ENCODE measurements at regions not wholly inside any gene's neighbourhood (a gene's known extent, or its start where the extent isn't known, plus 50 kb on each side); places are given as distances from the start of the nearest gene placed in this dataset.

DNA sequence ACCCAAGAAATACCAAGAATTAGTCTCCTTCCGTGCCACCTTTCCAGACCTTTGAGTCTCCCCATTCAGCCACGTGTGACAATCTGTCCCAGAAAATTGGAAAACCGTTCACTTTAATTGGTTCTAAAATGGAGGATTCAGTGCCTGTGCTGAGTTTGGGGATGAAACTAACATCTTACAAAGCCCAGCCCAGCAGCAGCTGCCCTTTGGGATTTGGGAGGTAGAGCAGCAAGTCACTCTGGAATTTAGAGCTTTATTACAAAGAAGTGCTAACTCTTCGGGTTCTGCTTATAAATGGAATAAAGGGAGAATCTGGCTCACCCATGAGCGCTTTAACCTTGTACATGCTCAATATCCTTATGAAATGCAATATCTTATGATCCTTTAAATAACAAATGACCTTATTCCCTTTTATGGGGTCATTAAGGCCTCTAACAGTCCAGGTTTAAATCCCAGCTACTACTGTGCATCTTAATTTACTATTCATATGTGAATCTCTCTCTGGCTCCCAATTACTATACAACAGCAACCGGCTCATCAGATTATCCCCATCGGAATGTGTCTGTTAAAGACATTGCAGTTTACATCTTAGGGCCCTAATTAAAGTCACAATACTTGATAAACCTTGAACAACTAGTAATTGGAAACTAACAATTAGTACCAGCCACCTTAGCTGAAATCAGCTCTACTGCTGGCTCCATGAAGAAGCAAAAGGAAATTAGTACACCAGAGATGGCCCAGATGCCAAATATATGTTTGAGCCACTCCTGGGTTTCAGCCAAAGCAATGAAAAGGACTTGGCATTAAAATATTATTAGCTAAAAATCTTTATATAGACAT, 271.8 kb upstream of the SMARCA2 start:
- Histone ChIP-seq H3K4me2 (ENCODE audit: low read length) (no peak overlapping the region), H3K27ac (ENCODE audit: low read length) (no peak overlapping the region), H3K9me2 (ENCODE audit: insufficient read depth, low read length) (no peaks in the 10 kb centered on the region), H3K27me3 (ENCODE audit: insufficient read depth, low read depth, low read length) (no peaks in the 10 kb centered on the region), H3K9me3 (ENCODE audit: low read length) (no peaks in the 10 kb centered on the region), H3K36me3 (ENCODE audit: insufficient read depth, low read length) (no peaks in the 10 kb centered on the region), H3K79me2 (replicated peaks; ENCODE audit: insufficient read depth, low read length) (no peaks in the 10 kb centered on the region), H3K4me3 (ENCODE audit: low read length) (no peak overlapping the region), H2AFZ (ENCODE audit: low read depth, low read length) (no peak overlapping the region), H3K9ac (ENCODE audit: low read length) (no peak overlapping the region), H3F3A (ENCODE audit: insufficient read depth, low read length, poor library complexity, severe bottlenecking) (no peaks in the 10 kb centered on the region), H4K20me1 (ENCODE audit: insufficient read depth) (no peaks in the 10 kb centered on the region)
- TF ChIP-seq EZH2 (IDR thresholded peaks at IDR 0.05; ENCODE audit: borderline replicate concordance, insufficient read depth, low read length, poor library complexity, severe bottlenecking) (no peak), MXI1 (conservative IDR thresholded peaks at IDR 0.05; ENCODE audit: poor library complexity, severe bottlenecking) (no peak), CTCF (IDR thresholded peaks at IDR 0.05; ENCODE audit: poor library complexity, severe bottlenecking) (no peak), SMC3 (conservative IDR thresholded peaks at IDR 0.05; ENCODE audit: poor library complexity) (no peak), EP300 (conservative IDR thresholded peaks at IDR 0.05; ENCODE audit: poor library complexity, severe bottlenecking) (no peak)
- TF ChIP-seq, protein P1, sequence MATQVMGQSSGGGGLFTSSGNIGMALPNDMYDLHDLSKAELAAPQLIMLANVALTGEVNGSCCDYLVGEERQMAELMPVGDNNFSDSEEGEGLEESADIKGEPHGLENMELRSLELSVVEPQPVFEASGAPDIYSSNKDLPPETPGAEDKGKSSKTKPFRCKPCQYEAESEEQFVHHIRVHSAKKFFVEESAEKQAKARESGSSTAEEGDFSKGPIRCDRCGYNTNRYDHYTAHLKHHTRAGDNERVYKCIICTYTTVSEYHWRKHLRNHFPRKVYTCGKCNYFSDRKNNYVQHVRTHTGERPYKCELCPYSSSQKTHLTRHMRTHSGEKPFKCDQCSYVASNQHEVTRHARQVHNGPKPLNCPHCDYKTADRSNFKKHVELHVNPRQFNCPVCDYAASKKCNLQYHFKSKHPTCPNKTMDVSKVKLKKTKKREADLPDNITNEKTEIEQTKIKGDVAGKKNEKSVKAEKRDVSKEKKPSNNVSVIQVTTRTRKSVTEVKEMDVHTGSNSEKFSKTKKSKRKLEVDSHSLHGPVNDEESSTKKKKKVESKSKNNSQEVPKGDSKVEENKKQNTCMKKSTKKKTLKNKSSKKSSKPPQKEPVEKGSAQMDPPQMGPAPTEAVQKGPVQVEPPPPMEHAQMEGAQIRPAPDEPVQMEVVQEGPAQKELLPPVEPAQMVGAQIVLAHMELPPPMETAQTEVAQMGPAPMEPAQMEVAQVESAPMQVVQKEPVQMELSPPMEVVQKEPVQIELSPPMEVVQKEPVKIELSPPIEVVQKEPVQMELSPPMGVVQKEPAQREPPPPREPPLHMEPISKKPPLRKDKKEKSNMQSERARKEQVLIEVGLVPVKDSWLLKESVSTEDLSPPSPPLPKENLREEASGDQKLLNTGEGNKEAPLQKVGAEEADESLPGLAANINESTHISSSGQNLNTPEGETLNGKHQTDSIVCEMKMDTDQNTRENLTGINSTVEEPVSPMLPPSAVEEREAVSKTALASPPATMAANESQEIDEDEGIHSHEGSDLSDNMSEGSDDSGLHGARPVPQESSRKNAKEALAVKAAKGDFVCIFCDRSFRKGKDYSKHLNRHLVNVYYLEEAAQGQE (IDR thresholded peaks at IDR 0.05; ENCODE audit: borderline replicate concordance) = no peak

DNA sequence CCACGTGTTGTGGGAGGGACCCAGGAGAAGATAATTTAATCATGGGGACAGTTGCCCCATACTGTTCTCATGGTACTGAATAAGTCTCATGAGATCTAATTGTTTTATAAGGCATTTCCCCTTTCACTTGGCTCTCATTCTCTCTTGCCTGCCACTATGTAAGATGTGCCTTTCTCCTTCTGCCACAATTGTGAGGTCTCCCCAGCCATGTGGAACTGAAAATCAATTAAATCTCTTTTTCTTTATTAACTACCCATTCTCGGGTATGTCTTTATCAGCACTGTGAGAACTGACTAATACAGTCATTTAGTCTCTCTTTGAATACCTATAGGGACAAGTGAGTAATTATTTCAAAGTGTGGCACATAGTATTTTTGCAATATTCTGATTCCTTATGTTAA, 269.2 kb upstream of the SMARCA2 start:
- H3K27ac ChIP-seq (ENCODE audit: low read length) = no peak overlapping the region
- H3K27me3 ChIP-seq (ENCODE audit: insufficient read depth, low read depth, low read length) = no peaks in the 10 kb centered on the region
- no peaks in the 10 kb centered on the region for H3K9me2 ChIP-seq (ENCODE audit: insufficient read depth, low read length)
- TF ChIP-seq RAD21 (conservative IDR thresholded peaks at IDR 0.05) = no peak
- TF ChIP-seq POLR2AphosphoS5 (IDR thresholded peaks at IDR 0.05) = no peak
- no peak for TF ChIP-seq EP300 (conservative IDR thresholded peaks at IDR 0.05; ENCODE audit: poor library complexity, severe bottlenecking)
- TF ChIP-seq SMC3 (conservative IDR thresholded peaks at IDR 0.05; ENCODE audit: poor library complexity) = no peak
- TF ChIP-seq, protein P1 (IDR thresholded peaks at IDR 0.05; ENCODE audit: borderline replicate concordance) = no peak
- TF ChIP-seq MXI1 (conservative IDR thresholded peaks at IDR 0.05; ENCODE audit: poor library complexity, severe bottlenecking) = no peak
- TF ChIP-seq EZH2 (IDR thresholded peaks at IDR 0.05; ENCODE audit: borderline replicate concordance, insufficient read depth, low read length, poor library complexity, severe bottlenecking) = no peak
- TF ChIP-seq TAF1 (IDR thresholded peaks at IDR 0.05; ENCODE audit: low read depth) = no peak
- TF ChIP-seq CTCF (IDR thresholded peaks at IDR 0.05; ENCODE audit: poor library complexity, severe bottlenecking) = no peak
- H3K36me3 ChIP-seq (ENCODE audit: insufficient read depth, low read length) = no peaks in the 10 kb centered on the region
- H3K9ac ChIP-seq (ENCODE audit: low read length) = no peak overlapping the region
- no peak overlapping the region for H3K4me3 ChIP-seq (ENCODE audit: low read length)
- H3K79me2 ChIP-seq (replicated peaks; ENCODE audit: insufficient read depth, low read length) = no peaks in the 10 kb centered on the region
- no peaks in the 10 kb centered on the region for H3F3A ChIP-seq (ENCODE audit: insufficient read depth, low read length, poor library complexity, severe bottlenecking)
- no peak overlapping the region for H3K4me2 ChIP-seq (ENCODE audit: low read length)
- H2AFZ ChIP-seq (ENCODE audit: low read depth, low read length) = no peak overlapping the region
- no peaks in the 10 kb centered on the region for H3K9me3 ChIP-seq (ENCODE audit: low read length)
- H4K20me1 ChIP-seq (ENCODE audit: insufficient read depth) = no peaks in the 10 kb centered on the region

All from neural cell (in vitro differentiated cells).